Testis (tissue), 2 donors: ENCODE measurements at regions not wholly inside any gene's neighbourhood (a gene's known extent, or its start where the extent isn't known, plus 50 kb on each side); places are given as distances from the start of the nearest gene placed in this dataset.
"Not testable (repeated sequence)": the region's sequence is repeated elsewhere in the genome, so short reads cannot be mapped to it uniquely, and the experiment has no call there.

Experiments used
- CTCF ChIP-seq, 3 experiments: fragments of 450-650 bp in 2 of 3; fragments of 200-600 bp in 1 of 3; sonication (generic) in 1 of 3; IDR thresholded peaks; one replicate each; pipeline ENCODE4 v1.5.1; 2016 to 2019; ENCODE audit warnings: antibody characterized with exemption in 3 of 3, mild to moderate bottlenecking in 2 of 3, moderate library complexity in 1 of 3
- POLR2A ChIP-seq: fragments of 450-650 bp; IDR thresholded peaks from one replicate; pipeline ENCODE4 v1.6.1; 2017; ENCODE audit warnings: antibody characterized with exemption, mild to moderate bottlenecking, moderate library complexity

GRCh38 chr15:32341530-32341929 lies 61.6 kb downstream of the GOLGA8K start:
- TF ChIP-seq CTCF (IDR thresholded peaks at IDR 0.05); POLR2A: not testable (repeated sequence)
